ENCODE measurements at regions not wholly inside any gene's neighbourhood (a gene's known extent, or its start where the extent isn't known, plus 50 kb on each side); places are given as distances from the start of the nearest gene placed in this dataset.

GRCh38 chr1:224874775-224875174 lies 54.7 kb upstream of the DNAH14 start:
- TF ChIP-seq CTCF (conservative IDR thresholded peaks at IDR 0.05) (no peak), ZFX (IDR thresholded peaks at IDR 0.05) (no peak)

Measured in C4-2B (cell line).